ENCODE measurements at regions not wholly inside any gene's neighbourhood (a gene's known extent, or its start where the extent isn't known, plus 50 kb on each side); places are given as distances from the start of the nearest gene placed in this dataset.

DNA sequence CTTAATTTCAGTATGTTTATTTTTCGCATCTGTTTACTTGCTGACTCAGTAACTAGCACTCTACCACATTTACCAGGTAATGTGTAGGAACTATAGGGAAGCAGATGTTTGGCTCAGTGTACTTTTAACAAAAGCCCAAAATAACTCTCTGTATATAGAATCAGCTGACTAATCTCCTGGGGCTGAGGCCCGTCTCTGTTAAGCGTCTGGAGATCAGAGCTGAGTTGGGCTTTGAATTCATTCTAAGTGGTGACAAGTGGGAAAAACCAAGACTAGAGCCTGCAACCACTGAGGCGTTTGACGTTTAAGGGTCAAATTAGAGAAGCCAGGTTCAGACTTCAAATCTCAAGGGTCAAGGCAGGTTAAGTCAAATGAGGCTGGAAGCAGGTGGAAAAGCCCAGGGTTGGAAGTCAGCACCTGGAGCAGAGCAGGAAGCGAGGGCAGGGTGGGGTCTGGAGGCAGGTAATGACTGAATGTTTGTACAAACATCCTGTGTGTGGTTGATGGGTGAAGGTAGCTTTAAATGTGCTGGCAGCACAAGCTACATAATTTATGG, 56.8 kb upstream of the LYST start:
- Histone ChIP-seq H3K18ac (ENCODE audit: low read depth, low read length) (peak overlapping the region; percentile 13; the same call in 1 of the 2 replicates), H3K23ac (ENCODE audit: low read depth, low read length) (no peak overlapping the region), H3K9ac (ENCODE audit: low read depth, low read length) (no peak overlapping the region), H2BK15ac (ENCODE audit: low read depth, low read length) (0 out of 3 replicates have a peak overlapping the region, but pooled peaks have one; percentile 36), H3K27ac (ENCODE audit: insufficient read depth, low read length) (no peak overlapping the region), H3K4me2 (ENCODE audit: low read depth, low read length) (peak overlapping the region; percentile 25; the same call in 1 of the 2 replicates), H3K56ac (ENCODE audit: extremely low read depth, insufficient read depth, low read length) (no peak overlapping the region), H3K9me1 (ENCODE audit: insufficient read depth, low read length) (peaks cover 26% of the 10 kb centered on the region), H4K5ac (ENCODE audit: low read depth, low read length) (no peak overlapping the region), H3K14ac (replicated peaks; ENCODE audit: low read depth, low read length) (peak overlapping the region; percentile 49; the same call in 1 of the 2 replicates), H3K4ac (ENCODE audit: low read depth, low read length) (peak overlapping the region; percentile 9; the same call in 1 of the 2 replicates), H2AK5ac (ENCODE audit: low read depth, low read length) (no peak overlapping the region), H3K4me3 (ENCODE audit: insufficient read depth, low read depth, low read length) (no peak overlapping the region), H3K4me1 (ENCODE audit: control insufficient read depth, insufficient read depth, low read length) (peaks cover 15% of the 10 kb centered on the region), H2BK5ac (ENCODE audit: low read depth, low read length, poor library complexity, severe bottlenecking) (no peak overlapping the region), H3K9me3 (ENCODE audit: control insufficient read depth, insufficient read depth, low read length) (no peaks in the 10 kb centered on the region), H2AFZ (replicated peaks; ENCODE audit: low read length, poor library complexity) (no peak overlapping the region), H3K79me1 (ENCODE audit: low read depth in 1 of 2, low read length in 2 of 2) (no peaks in the 10 kb centered on the region), H2BK20ac (ENCODE audit: low read depth, low read length) (peak overlapping the region; percentile 59; the same call in 1 of the 2 replicates), H2AK9ac (replicated peaks; ENCODE audit: low read depth, low read length, poor library complexity) (no peak overlapping the region), H3K36me3 (ENCODE audit: control insufficient read depth, insufficient read depth, low read length) (no peaks in the 10 kb centered on the region), H4K91ac (ENCODE audit: insufficient read depth, low read depth, low read length) (no peak overlapping the region; the same call in 1 of the 2 replicates), H4K8ac (ENCODE audit: low read depth in 2 of 2, low read length in 2 of 2) (no peak overlapping the region; a peak in 1 of 4 replicates), H3K27me3 (ENCODE audit: control insufficient read depth, insufficient read depth, low read length) (no peaks in the 10 kb centered on the region), H4K20me1 (ENCODE audit: insufficient read depth, low read length) (no peaks in the 10 kb centered on the region), H2BK120ac (ENCODE audit: low read depth, low read length) (peak overlapping the region; percentile 50)
- dilution Hi-C loops (cut with HindIII; ENCODE audit: low sequenced_read_pairs, unreplicated experiment) (no loop called here), intact Hi-C loops (cut with micrococcal nuclease) (no loop called here), in situ Hi-C loops (cut with MboI; ENCODE audit: low sequenced_read_pairs) (no loop called here)
- TF ChIP-seq, protein P1, sequence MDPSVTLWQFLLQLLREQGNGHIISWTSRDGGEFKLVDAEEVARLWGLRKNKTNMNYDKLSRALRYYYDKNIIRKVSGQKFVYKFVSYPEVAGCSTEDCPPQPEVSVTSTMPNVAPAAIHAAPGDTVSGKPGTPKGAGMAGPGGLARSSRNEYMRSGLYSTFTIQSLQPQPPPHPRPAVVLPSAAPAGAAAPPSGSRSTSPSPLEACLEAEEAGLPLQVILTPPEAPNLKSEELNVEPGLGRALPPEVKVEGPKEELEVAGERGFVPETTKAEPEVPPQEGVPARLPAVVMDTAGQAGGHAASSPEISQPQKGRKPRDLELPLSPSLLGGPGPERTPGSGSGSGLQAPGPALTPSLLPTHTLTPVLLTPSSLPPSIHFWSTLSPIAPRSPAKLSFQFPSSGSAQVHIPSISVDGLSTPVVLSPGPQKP (IDR thresholded peaks at IDR 0.05; ENCODE audit: borderline replicate concordance, low read depth, low read length) = no peak
- TF ChIP-seq FOS (IDR thresholded peaks at IDR 0.05; ENCODE audit: low read depth, low read length) (peak; percentile 34; the same call in 1 of the 2 replicates), RCOR1 (IDR thresholded peaks at IDR 0.05; ENCODE audit: insufficient replicate concordance, low read length) (no peak), MAFK (IDR thresholded peaks at IDR 0.05; ENCODE audit: low read depth, low read length) (peak; percentile 77)
- TF ChIP-seq, protein P2, sequence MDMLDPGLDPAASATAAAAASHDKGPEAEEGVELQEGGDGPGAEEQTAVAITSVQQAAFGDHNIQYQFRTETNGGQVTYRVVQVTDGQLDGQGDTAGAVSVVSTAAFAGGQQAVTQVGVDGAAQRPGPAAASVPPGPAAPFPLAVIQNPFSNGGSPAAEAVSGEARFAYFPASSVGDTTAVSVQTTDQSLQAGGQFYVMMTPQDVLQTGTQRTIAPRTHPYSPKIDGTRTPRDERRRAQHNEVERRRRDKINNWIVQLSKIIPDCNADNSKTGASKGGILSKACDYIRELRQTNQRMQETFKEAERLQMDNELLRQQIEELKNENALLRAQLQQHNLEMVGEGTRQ (IDR thresholded peaks at IDR 0.05; ENCODE audit: low read depth, low read length) = peak; percentile 9; the same call in 1 of the 2 replicates
- TF ChIP-seq, protein P3, sequence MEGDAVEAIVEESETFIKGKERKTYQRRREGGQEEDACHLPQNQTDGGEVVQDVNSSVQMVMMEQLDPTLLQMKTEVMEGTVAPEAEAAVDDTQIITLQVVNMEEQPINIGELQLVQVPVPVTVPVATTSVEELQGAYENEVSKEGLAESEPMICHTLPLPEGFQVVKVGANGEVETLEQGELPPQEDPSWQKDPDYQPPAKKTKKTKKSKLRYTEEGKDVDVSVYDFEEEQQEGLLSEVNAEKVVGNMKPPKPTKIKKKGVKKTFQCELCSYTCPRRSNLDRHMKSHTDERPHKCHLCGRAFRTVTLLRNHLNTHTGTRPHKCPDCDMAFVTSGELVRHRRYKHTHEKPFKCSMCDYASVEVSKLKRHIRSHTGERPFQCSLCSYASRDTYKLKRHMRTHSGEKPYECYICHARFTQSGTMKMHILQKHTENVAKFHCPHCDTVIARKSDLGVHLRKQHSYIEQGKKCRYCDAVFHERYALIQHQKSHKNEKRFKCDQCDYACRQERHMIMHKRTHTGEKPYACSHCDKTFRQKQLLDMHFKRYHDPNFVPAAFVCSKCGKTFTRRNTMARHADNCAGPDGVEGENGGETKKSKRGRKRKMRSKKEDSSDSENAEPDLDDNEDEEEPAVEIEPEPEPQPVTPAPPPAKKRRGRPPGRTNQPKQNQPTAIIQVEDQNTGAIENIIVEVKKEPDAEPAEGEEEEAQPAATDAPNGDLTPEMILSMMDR (conservative IDR thresholded peaks at IDR 0.05; ENCODE audit: low read depth, low read length) = no peak
- no TSS peak for BruUV-seq (replicated peaks)
- POLR2A ChIA-PET (ENCODE audit: unreplicated experiment) = no interaction called here
- CTCF ChIA-PET = no interaction called here
- WGBS, 2 experiments (ENCODE audit: extremely low coverage in 2 of 2, insufficient read length in 1 of 2) = 38% methylated on average over 3 of the region's 6 CpGs; no CpG with 5 or more reads in 1 of the 2 experiments
- ATAC-seq (ENCODE audit: low read depth) (peak; percentile 84), DNase-seq (peak; percentile 79)
